ENCODE measurements at regions not wholly inside any gene's neighbourhood (a gene's known extent, or its start where the extent isn't known, plus 50 kb on each side); places are given as distances from the start of the nearest gene placed in this dataset.
A peak's percentile ranks its signal among the peaks of the same experiment; 100 is the strongest.

DNA sequence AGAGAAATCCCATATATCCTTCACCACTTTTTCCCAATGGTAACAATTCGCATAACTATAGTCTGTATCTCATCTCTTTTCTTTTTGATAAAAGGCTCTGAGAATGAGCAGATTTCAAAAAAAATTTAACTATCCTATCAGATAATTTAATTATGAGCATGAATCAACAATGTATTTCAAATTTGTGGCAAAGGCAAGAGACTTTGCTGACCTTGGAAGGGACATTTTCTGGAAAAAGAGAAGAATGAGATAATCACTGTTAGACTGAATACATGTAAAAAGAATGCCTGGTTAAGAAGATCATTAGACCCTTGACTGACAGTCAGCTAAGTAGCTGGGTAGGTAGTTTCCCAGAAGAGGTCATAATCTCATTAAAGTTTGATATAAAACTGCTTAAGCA lies 428.4 kb upstream of the XYLT1 start:
- ATAC-seq (no peak), DNase-seq (no peak)
- Mint-ChIP-seq H3K27me3 (peaks cover 3% of the 10 kb centered on the region), H3K4me3 (no peak overlapping the region), H3K36me3 (ENCODE audit: low read depth) (no peaks in the 10 kb centered on the region), H3K9me3 (peaks cover 5% of the 10 kb centered on the region), H3K27ac (no peak overlapping the region), H3K4me1 (no peaks in the 10 kb centered on the region)

- peaks cover 4% of the 10 kb centered on the region for H3K9me3 Mint-ChIP-seq
- no peak overlapping the region for H3K4me3 Mint-ChIP-seq
- H3K27me3 Mint-ChIP-seq = peaks cover 3% of the 10 kb centered on the region
- no peaks in the 10 kb centered on the region for H3K36me3 Mint-ChIP-seq (ENCODE audit: low read depth)
- no peak for DNase-seq
- no peaks in the 10 kb centered on the region for H3K4me1 Mint-ChIP-seq
- no peak for ATAC-seq
- no peak overlapping the region for H3K27ac Mint-ChIP-seq
Measured at GRCh38 chr16:17887963-17888362, 417.2 kb upstream of the XYLT1 start.

- H3K9me3 Mint-ChIP-seq = no peaks in the 10 kb centered on the region
- H3K4me1 Mint-ChIP-seq = no peaks in the 10 kb centered on the region
- H3K36me3 Mint-ChIP-seq (ENCODE audit: low read depth) = no peaks in the 10 kb centered on the region
- peaks cover 6% of the 10 kb centered on the region for H3K27me3 Mint-ChIP-seq
- H3K4me3 Mint-ChIP-seq = no peak overlapping the region
- no peak overlapping the region for H3K27ac Mint-ChIP-seq
- no peak for DNase-seq
- ATAC-seq = no peak
Measured at GRCh38 chr16:17885659-17886207, 415.0 kb upstream of the XYLT1 start.

GRCh38 chr16:17877821-17878360 lies 407.1 kb upstream of the XYLT1 start:
- H3K9me3 Mint-ChIP-seq = no peaks in the 10 kb centered on the region
- no peaks in the 10 kb centered on the region for H3K4me1 Mint-ChIP-seq
- ATAC-seq (no peak), DNase-seq (no peak)
- H3K4me3 Mint-ChIP-seq = no peak overlapping the region
- no peaks in the 10 kb centered on the region for H3K36me3 Mint-ChIP-seq (ENCODE audit: low read depth)
- peaks cover 6% of the 10 kb centered on the region for H3K27me3 Mint-ChIP-seq
- no peak overlapping the region for H3K27ac Mint-ChIP-seq

- peaks cover 1% of the 10 kb centered on the region for H3K27me3 Mint-ChIP-seq
- DNase-seq (no peak), ATAC-seq (no peak)
- H3K27ac Mint-ChIP-seq = no peak overlapping the region
- no peak overlapping the region for H3K4me3 Mint-ChIP-seq
- H3K9me3 Mint-ChIP-seq = no peaks in the 10 kb centered on the region
- H3K4me1 Mint-ChIP-seq = no peaks in the 10 kb centered on the region
- no peaks in the 10 kb centered on the region for H3K36me3 Mint-ChIP-seq (ENCODE audit: low read depth)
Measured at GRCh38 chr16:17866996-17867395, 396.2 kb upstream of the XYLT1 start.

GRCh38 chr16:17861981-17862479 lies 391.3 kb upstream of the XYLT1 start:
- no peaks in the 10 kb centered on the region for H3K36me3 Mint-ChIP-seq (ENCODE audit: low read depth)
- ATAC-seq = no peak
- H3K9me3 Mint-ChIP-seq = no peaks in the 10 kb centered on the region
- no peaks in the 10 kb centered on the region for H3K4me1 Mint-ChIP-seq
- DNase-seq = no peak
- H3K4me3 Mint-ChIP-seq = no peak overlapping the region
- H3K27ac Mint-ChIP-seq = no peak overlapping the region
- H3K27me3 Mint-ChIP-seq = peaks cover 1% of the 10 kb centered on the region

- peaks cover 5% of the 10 kb centered on the region for H3K9me3 Mint-ChIP-seq
- H3K36me3 Mint-ChIP-seq (ENCODE audit: low read depth) = no peaks in the 10 kb centered on the region
- no peaks in the 10 kb centered on the region for H3K4me1 Mint-ChIP-seq
Measured at GRCh38 chr16:17858061-17858460, 387.3 kb upstream of the XYLT1 start.

GRCh38 chr16:17853958-17854357 lies 383.2 kb upstream of the XYLT1 start:
- Mint-ChIP-seq H3K36me3 (ENCODE audit: low read depth) (no peaks in the 10 kb centered on the region), H3K27me3 (peaks cover 3% of the 10 kb centered on the region), H3K4me3 (no peak overlapping the region), H3K27ac (no peak overlapping the region), H3K9me3 (peaks cover 5% of the 10 kb centered on the region), H3K4me1 (no peaks in the 10 kb centered on the region)
- DNase-seq (no peak), ATAC-seq (no peak)

More at GRCh38 chr16:17858061-17858460, 387.3 kb upstream of the XYLT1 start:
- DNase-seq (no peak), ATAC-seq (no peak)
- Mint-ChIP-seq H3K4me3 (no peak overlapping the region), H3K27ac (no peak overlapping the region), H3K27me3 (no peaks in the 10 kb centered on the region)

DNA sequence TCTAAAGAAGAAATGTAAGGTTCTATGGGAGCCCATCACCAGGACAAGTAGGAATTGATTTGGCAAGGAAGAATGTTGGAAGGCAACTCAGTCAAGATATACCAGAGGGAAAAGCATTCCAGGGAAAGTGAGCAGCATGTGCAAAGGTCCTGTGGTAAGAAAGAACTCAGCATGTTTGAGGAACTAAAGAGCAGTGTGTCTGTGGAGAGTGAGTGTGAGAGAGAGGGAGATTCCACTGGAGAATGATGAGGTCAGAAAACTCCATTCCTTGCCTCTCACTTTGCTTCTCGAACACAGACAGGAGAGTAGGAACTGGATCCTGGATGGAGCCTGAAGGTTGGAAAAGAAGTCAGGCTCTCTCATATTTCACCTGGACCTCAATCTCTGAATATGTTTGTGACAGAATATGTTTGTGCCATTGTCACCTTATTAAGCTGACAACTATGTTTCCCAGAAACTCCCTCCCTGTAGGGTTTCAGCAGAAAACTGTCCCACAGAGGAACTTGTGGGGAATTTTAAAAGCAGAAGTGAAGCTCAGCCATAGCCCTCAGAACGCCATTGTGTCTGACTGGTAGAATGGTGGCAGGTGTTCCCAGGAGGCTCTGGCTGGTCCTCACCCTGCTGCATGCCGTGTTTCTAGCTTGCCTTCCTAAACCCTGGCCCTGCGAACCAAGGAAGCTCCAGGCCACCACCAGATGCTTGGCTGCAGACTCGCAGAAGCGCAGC lies 382.4 kb upstream of the XYLT1 start:
- no peak overlapping the region for H3K27ac Mint-ChIP-seq
- ATAC-seq (no peak), DNase-seq (no peak)
- H3K4me3 Mint-ChIP-seq = no peak overlapping the region
- H3K36me3 Mint-ChIP-seq (ENCODE audit: low read depth) = no peaks in the 10 kb centered on the region
- H3K27me3 Mint-ChIP-seq = peaks cover 9% of the 10 kb centered on the region
- H3K9me3 Mint-ChIP-seq = peaks cover 5% of the 10 kb centered on the region
- no peaks in the 10 kb centered on the region for H3K4me1 Mint-ChIP-seq

- H3K4me1 Mint-ChIP-seq = no peaks in the 10 kb centered on the region
- H3K9me3 Mint-ChIP-seq = peaks cover 5% of the 10 kb centered on the region
- ATAC-seq = no peak
- H3K4me3 Mint-ChIP-seq = no peak overlapping the region
- H3K36me3 Mint-ChIP-seq (ENCODE audit: low read depth) = no peaks in the 10 kb centered on the region
- peaks cover 9% of the 10 kb centered on the region for H3K27me3 Mint-ChIP-seq
- H3K27ac Mint-ChIP-seq = peak overlapping the region; percentile 11
- no peak for DNase-seq
Measured at GRCh38 chr16:17850581-17851250, 380.0 kb upstream of the XYLT1 start.

DNA sequence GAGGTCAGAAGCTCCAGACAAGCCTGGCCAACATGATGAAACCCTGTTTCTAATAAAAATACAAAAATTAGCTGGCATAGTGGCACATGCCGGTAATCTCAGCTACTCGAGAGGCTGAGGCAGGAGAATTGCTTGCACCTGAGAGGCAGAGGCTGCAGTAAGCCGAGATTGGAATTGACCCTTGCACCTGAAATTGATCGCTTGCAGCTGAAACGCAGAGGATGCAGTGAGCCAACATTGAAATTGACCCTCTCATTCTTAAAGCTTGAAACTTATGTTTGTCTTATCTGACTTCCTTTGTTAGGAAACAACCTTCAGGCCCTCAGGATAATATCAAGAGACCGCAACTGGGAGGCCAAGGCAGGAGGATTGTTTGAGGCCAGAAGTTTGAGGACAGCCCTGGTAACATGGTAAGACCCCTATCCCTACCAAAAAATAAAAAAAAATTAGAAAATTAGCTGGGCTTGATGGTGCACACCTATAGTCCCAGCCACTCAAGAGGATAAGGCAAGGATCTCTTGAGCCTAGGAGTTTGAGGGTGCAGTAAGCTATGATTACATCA lies 376.6 kb upstream of the XYLT1 start:
- no peak for ATAC-seq
- Mint-ChIP-seq H3K27me3 (peaks cover 9% of the 10 kb centered on the region), H3K36me3 (ENCODE audit: low read depth) (no peaks in the 10 kb centered on the region), H3K4me1 (no peaks in the 10 kb centered on the region), H3K9me3 (no peaks in the 10 kb centered on the region), H3K27ac (no peak overlapping the region), H3K4me3 (no peak overlapping the region)
- DNase-seq = no peak

DNA sequence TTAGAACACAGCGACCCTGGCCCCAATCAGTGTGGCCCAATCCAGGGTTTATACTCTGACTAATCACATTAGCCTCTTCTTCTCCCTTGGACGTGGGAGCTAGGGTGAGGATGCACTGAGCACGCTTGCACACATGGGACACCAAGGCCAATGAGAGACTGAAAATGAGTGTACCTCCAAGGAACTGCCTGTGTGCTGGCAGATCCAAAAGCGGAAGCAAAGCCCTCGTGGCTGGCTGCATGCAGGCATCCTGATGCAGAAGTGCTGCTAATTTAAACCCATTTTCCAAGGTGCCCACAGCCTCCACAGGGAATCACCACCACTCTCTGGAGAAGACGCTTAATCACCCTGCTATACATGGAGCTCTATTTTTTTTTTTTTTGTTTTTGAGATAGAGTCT lies 375.3 kb upstream of the XYLT1 start:
- H3K4me1 Mint-ChIP-seq = no peaks in the 10 kb centered on the region
- no peak overlapping the region for H3K27ac Mint-ChIP-seq
- H3K27me3 Mint-ChIP-seq = peaks cover 9% of the 10 kb centered on the region
- DNase-seq = no peak
- no peaks in the 10 kb centered on the region for H3K9me3 Mint-ChIP-seq
- H3K36me3 Mint-ChIP-seq (ENCODE audit: low read depth) = no peaks in the 10 kb centered on the region
- no peak overlapping the region for H3K4me3 Mint-ChIP-seq
- no peak for ATAC-seq

GRCh38 chr16:17845031-17845430 lies 374.3 kb upstream of the XYLT1 start:
- H3K9me3 Mint-ChIP-seq = peaks cover 6% of the 10 kb centered on the region
- ATAC-seq (no peak), DNase-seq (no peak)
- H3K36me3 Mint-ChIP-seq (ENCODE audit: low read depth) = no peaks in the 10 kb centered on the region
- no peak overlapping the region for H3K4me3 Mint-ChIP-seq
- no peaks in the 10 kb centered on the region for H3K4me1 Mint-ChIP-seq
- no peak overlapping the region for H3K27ac Mint-ChIP-seq
- H3K27me3 Mint-ChIP-seq = peaks cover 9% of the 10 kb centered on the region

DNA sequence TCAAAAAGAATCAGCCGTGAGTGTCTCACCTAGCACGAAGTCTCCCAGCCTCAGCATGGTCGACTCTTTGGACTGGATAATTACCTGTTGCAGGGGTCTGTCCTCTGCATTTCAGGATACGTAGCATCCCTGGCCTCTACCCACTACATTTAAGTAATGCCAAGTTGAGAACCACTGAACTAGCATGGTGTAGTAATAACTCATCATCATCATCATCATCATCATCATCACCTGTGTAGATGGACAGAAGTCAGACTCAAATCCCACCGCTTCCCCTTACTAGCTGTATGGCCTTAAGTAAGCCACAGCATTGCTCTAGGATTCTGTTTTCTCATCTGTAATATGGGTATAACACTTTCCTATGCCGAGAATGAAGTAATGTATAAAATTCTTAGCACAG lies 373.1 kb upstream of the XYLT1 start:
- no peaks in the 10 kb centered on the region for H3K36me3 Mint-ChIP-seq (ENCODE audit: low read depth)
- no peak overlapping the region for H3K27ac Mint-ChIP-seq
- H3K4me1 Mint-ChIP-seq = no peaks in the 10 kb centered on the region
- H3K9me3 Mint-ChIP-seq = peaks cover 6% of the 10 kb centered on the region
- H3K4me3 Mint-ChIP-seq = no peak overlapping the region
- peaks cover 8% of the 10 kb centered on the region for H3K27me3 Mint-ChIP-seq
- no peak for DNase-seq
- no peak for ATAC-seq

DNA sequence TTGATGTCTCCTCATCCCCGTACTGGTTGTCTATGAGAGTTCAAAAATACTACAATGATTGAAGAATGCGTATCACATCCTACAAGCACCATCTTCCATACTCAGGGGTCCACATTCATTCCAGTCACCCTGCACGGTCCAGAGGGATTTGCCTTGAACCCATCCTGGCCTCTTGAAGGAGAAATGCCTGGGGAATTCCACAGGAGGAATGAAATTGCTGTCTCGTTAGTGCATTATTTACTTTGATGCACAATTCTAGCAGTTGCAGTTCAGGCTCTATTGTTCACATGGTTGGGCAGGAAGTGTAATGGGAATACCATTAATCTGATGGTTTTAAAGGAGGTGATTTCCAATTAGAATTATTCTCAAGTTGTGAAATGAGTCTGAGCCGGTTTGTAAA lies 369.1 kb upstream of the XYLT1 start:
- ATAC-seq (no peak), DNase-seq (no peak)
- Mint-ChIP-seq H3K27me3 (peaks cover 7% of the 10 kb centered on the region), H3K4me3 (no peak overlapping the region), H3K36me3 (ENCODE audit: low read depth) (no peaks in the 10 kb centered on the region), H3K9me3 (peaks cover 6% of the 10 kb centered on the region), H3K4me1 (no peaks in the 10 kb centered on the region), H3K27ac (no peak overlapping the region)

All from activated naive CD8-positive, alpha-beta T cell treated with anti-CD3 and anti-CD28 coated beads, Interleukin-2, amount 50 U/mL, for 24 hours (primary cell).